Kidney (tissue), 13 donors: ENCODE measurements at regions not wholly inside any gene's neighbourhood (a gene's known extent, or its start where the extent isn't known, plus 50 kb on each side); places are given as distances from the start of the nearest gene placed in this dataset.
"Not testable (repeated sequence)": the region's sequence is repeated elsewhere in the genome, so short reads cannot be mapped to it uniquely, and the experiment has no call there.

Experiments used
- DNase-seq, 5 donors: peaks; one replicate each; pipeline ENCODE4 v3.0.0-alpha.2; 2013 to 2020
- FAIRE-seq: peaks from 2 replicates; lab custom pipeline; 2012; peaks lifted over from hg19 to GRCh38; lab: Jason Lieb, UNC
- H3K27ac ChIP-seq, 2 donors: one replicate each; pipeline ENCODE4 v1.7.0; 2013; ENCODE audit warnings: low read depth in 2 of 2, low read length in 2 of 2, inconsistent platforms in 1 of 2
- H3K27me3 ChIP-seq: one replicate; pipeline ENCODE4 v1.7.1; 2013; ENCODE audit warnings: low read length, inconsistent platforms; ENCODE audit not compliant: control insufficient read depth, insufficient read depth
- H3K36me3 ChIP-seq, 3 donors: one replicate each; pipeline versions ENCODE4 v1.7.0 to v1.7.1; 2013; ENCODE audit warnings: low read length in 3 of 3, control low read depth in 1 of 3, inconsistent platforms in 1 of 3; ENCODE audit not compliant: insufficient read depth in 3 of 3, control insufficient read depth in 2 of 3
- H3K4me1 ChIP-seq, 3 donors: one replicate each; pipeline versions ENCODE4 v1.7.0 to v1.7.1; 2013; ENCODE audit warnings: low read length in 3 of 3, inconsistent platforms in 1 of 3, low read depth in 1 of 3; ENCODE audit not compliant: control insufficient read depth in 2 of 3, insufficient read depth in 2 of 3
- H3K4me3 ChIP-seq, 3 donors: one replicate each; pipeline versions ENCODE4 v1.7.0 to v1.8.1; 2013; ENCODE audit warnings: low read length in 3 of 3, control low read depth in 1 of 3, inconsistent platforms in 1 of 3
- H3K9ac ChIP-seq, 3 donors: one replicate each; pipeline versions ENCODE4 v1.7.0 to v1.7.1; 2013; ENCODE audit warnings: low read length in 3 of 3, control low read depth in 1 of 3, inconsistent platforms in 1 of 3
- H3K9me3 ChIP-seq, 3 donors: one replicate each; pipeline versions ENCODE4 v1.7.0 to v1.7.1; 2013; ENCODE audit warnings: low read length in 3 of 3, control low read depth in 1 of 3, inconsistent platforms in 1 of 3; ENCODE audit not compliant: control insufficient read depth in 2 of 3, insufficient read depth in 1 of 3
- intact Hi-C: fragments of 100-400 bp; cut with DNase I; formaldehyde crosslinking; loops from one replicate; pipeline ENCODE4 v1.11.1; 2022
- TF ChIP-seq, protein P1 (sequence below): IDR thresholded peaks from 3 replicates; pipeline ENCODE4 v1.5.1; 2012; ENCODE audit warnings: mild to moderate bottlenecking, moderate library complexity, borderline replicate concordance; ENCODE audit not compliant: insufficient read depth; ENCODE audit errors: extremely low read depth
- donor health status: control.
- donor health status: control.
- donor health status: control.
- donor health status: control.
- donor health status: control.
- donor health status: DM: yes; HTN: yes; CAD: no.
- donor health status: Normal renal cell carcinoma (clear cell type).

DNA sequence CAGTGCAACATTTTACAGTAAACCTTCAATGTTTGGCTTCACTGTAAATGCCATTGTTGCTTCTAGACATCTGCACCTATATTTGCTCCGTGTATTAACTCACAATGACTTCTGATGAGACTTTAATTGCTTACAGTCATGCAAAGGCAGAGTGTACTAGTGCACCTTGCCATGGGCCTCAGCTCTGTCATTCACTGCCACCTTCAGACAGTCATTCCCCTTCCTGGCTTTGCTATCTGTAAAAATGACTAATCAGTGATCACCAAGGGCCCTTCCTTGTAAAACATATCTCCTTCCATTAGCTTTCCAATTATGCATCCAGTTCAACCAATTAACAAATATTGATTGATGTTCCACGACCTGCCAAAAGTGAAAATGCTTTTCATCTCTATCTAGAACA is 120.3 kb downstream of the ARRDC4 start:
- intact Hi-C loops: no loop called here
- FAIRE-seq (no peak), DNase-seq (no peak)
- Histone ChIP-seq H3K9me3 (no peaks in the 10 kb centered on the region), H3K4me3 (no peak overlapping the region), H3K4me1 (peaks cover 0 to 4% (median 0%) of the 10 kb centered on the region in 3 donors), H3K36me3 (no peaks in the 10 kb centered on the region), H3K9ac (no peak overlapping the region), H3K27me3 (no peaks in the 10 kb centered on the region), H3K27ac (no peak overlapping the region)
- TF ChIP-seq, protein P1, sequence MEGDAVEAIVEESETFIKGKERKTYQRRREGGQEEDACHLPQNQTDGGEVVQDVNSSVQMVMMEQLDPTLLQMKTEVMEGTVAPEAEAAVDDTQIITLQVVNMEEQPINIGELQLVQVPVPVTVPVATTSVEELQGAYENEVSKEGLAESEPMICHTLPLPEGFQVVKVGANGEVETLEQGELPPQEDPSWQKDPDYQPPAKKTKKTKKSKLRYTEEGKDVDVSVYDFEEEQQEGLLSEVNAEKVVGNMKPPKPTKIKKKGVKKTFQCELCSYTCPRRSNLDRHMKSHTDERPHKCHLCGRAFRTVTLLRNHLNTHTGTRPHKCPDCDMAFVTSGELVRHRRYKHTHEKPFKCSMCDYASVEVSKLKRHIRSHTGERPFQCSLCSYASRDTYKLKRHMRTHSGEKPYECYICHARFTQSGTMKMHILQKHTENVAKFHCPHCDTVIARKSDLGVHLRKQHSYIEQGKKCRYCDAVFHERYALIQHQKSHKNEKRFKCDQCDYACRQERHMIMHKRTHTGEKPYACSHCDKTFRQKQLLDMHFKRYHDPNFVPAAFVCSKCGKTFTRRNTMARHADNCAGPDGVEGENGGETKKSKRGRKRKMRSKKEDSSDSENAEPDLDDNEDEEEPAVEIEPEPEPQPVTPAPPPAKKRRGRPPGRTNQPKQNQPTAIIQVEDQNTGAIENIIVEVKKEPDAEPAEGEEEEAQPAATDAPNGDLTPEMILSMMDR: no peak

DNA sequence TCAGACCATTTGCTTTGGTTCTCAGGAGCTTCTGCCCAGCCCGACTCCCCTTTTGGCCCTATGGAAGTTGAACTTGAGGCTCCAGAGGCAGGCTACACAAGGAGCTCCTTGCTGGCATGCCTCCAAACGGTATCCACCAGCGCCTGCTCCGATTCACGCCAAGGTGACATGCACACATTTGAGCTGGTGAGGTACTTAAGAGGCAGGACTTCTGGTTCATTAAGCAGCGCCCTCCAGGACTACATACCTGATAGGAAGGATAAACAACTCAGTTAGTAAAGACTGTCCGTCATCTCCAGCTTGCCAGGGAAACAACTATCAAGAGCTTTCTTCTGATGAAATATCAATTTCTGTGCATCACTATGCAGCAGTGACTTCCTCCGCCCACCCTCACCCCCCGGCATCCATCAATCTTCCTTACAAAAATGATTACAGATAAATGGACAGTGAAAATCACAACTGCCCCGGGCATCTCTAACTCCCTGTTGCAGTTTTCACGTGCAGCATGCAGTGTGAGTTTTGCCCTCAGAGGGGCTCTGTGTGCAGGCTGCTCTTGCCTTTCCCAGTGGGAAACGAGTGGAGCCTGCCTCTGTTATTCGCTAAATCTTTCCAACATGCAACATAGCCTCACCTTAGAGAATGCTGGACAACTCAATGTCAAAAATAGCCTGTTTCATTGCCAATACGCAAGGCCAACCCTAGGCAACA is 122.9 kb downstream of the ARRDC4 start:
- H3K4me3 ChIP-seq: no peak overlapping the region
- peaks cover 0 to 5% (median 2%) of the 10 kb centered on the region in 3 donors for H3K9me3 ChIP-seq
- H3K27ac ChIP-seq: no peak overlapping the region

DNA sequence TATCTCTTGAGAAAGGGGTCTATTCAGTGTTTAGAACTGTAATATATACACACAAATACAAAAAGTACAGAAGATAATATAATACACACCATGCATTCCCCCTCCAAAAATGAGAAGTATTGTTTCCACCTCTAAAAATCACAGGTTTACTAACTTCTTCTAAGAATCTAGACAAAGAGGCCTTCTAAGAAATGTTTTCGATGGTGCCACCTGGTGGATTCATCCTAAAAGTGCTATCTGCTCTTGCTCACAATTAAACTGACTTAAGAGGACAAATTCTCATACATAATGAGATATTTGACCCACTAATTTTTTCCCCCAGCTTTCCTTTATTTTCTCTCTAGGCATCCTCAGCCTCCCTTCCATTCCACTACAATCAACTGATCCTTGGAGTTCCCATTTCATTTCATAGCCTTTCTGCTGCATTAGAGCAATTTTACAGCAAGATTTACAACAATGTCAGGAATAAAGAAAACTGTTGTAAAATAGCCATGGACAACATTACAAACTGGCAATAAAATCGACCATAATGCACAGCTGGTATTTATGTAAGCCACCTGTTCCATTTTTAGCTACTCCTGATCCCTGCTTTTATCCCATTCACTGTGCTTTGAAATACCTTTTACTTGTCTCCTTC is 124.6 kb downstream of the ARRDC4 start:
- H3K9me3 ChIP-seq: peaks cover 0 to 5% (median 2%) of the 10 kb centered on the region in 3 donors
- H3K4me1 ChIP-seq: no peaks in the 10 kb centered on the region
- DNase-seq (peak in 3 of 5 donors; percentile 47 to 92 (median 88)), FAIRE-seq (peak; percentile 81)
- no peak overlapping the region for H3K9ac ChIP-seq
- H3K4me3 ChIP-seq: no peak overlapping the region
- no peaks in the 10 kb centered on the region for H3K36me3 ChIP-seq
- no peaks in the 10 kb centered on the region for H3K27me3 ChIP-seq
- H3K27ac ChIP-seq: no peak overlapping the region
- TF ChIP-seq, protein P1: peak; percentile 62
- intact Hi-C loops: no loop called here

More for the DNA sequence above, 122.9 kb downstream of the ARRDC4 start:
- intact Hi-C loops: no loop called here
- no peaks in the 10 kb centered on the region for H3K27me3 ChIP-seq
- DNase-seq (peak in 4 of 5 donors; percentile 30 to 60 (median 52)), FAIRE-seq (no peak)
- TF ChIP-seq, protein P1: no peak
- H3K4me1 ChIP-seq: no peaks in the 10 kb centered on the region
- no peaks in the 10 kb centered on the region for H3K36me3 ChIP-seq
- no peak overlapping the region for H3K9ac ChIP-seq

DNA sequence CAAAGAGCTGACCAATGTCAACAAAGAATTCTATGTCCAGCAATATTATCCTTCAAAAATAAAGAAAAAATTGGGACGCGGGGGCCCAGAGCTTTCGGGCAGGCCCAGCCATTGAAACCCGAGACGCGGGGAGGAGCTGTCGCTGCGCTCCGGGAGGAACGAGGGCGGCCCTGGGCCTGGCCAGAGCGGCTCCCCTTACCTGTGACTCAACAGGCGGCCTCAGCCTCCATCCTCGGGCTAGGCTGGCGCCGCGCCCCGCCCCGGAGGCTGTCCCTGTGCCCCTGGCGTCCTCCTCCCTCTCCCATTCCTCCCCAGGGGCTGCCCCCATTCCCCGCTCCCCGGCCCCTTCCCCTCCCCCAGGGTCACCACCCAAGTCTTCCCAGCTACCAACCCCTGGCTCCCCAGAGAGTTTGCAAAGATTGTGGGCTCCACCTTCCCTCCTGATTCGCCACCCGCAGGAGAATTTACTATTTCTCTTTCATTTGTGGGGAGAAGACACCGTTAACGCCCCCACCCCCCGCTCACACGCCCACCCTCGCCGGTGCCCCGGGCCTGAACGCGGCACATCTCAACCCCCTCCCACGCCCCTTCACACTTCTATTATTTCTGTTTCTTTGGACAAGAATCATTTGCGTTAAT is 127.9 kb downstream of the ARRDC4 start:
- H3K4me1 ChIP-seq, H3K9ac ChIP-seq, DNase-seq, H3K36me3 ChIP-seq, FAIRE-seq, intact Hi-C loops, H3K9me3 ChIP-seq, H3K27ac ChIP-seq, H3K27me3 ChIP-seq, H3K4me3 ChIP-seq: not testable (repeated sequence)

DNA sequence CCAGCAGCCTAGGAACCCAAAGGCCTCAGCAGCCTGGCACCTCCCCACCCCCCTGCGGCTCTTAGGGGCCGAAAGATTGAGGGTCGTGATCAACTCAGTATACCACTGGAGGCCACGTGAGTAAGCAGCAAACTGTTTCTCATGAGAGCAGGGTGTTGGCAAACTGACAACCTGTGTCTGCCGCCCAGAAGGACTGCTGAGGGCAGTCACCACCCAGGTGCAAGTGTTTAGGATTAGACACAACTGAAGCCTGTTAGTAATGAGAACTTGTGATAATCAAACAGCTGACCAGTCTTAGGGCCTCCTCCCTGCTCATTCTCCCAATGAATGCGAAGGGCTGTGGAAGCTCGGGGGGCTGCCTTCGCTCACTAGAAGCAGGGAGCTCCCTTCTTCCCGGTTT is 128.8 kb downstream of the ARRDC4 start:
- H3K4me3 ChIP-seq, DNase-seq, intact Hi-C loops: not testable (repeated sequence)

More for the DNA sequence above, 128.8 kb downstream of the ARRDC4 start:
- H3K36me3 ChIP-seq, H3K27me3 ChIP-seq, FAIRE-seq, H3K4me1 ChIP-seq, H3K27ac ChIP-seq, H3K9me3 ChIP-seq, H3K9ac ChIP-seq: not testable (repeated sequence)
